ENCODE measurements at regions not wholly inside any gene's neighbourhood (a gene's known extent, or its start where the extent isn't known, plus 50 kb on each side); places are given as distances from the start of the nearest gene placed in this dataset.

DNA sequence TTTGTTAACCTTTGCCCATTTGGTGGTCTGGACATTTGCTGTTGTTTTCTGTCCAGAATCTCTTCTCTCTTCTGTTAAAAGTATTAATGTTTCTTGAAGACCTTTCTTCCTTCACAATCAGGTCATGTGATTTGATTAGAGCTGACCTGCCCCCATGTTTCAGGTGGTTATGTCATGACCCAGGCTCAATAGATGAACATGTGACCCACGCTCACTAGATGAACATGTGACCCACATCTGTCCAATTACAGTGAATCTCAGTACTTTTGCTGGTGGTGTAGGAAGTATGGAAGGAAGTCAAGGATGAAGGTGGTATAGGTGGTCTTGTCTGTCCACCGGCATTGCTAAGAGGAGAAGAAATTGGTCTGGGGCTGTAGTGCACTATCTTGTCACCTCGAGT is 289.1 kb upstream of the JAG1 start:
- TF ChIP-seq TAF1 (IDR thresholded peaks at IDR 0.05; ENCODE audit: borderline replicate concordance, insufficient read depth, low read length) (no peak), POLR2AphosphoS5 (IDR thresholded peaks at IDR 0.05; ENCODE audit: low read depth, low read length) (no peak)
